ENCODE measurements at regions not wholly inside any gene's neighbourhood (a gene's known extent, or its start where the extent isn't known, plus 50 kb on each side); places are given as distances from the start of the nearest gene placed in this dataset.

DNA sequence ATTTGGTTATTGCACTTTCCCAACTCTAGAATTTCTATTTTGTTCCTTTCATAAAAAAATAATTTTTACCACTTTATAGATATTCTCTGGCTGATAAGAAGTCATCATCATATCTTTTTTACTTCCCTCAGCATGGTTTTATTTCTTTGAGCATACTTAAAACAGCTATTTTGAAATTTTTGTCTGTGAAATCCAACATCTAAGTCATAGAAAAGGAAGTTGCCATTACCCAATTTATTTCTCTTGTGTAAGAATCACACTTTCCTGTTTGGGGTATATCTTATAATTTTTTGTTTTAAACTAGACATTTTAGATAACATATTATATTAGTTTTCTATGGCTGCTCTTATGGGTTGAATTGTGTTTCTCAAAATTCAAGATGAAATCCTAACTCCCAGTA, 400.2 kb upstream of the OR4E1 start:
- Histone ChIP-seq H3K9me3 (peaks cover 0 to 12% of the 10 kb centered on the region in 2 donors), H3K36me3 (no peaks in the 10 kb centered on the region), H3K4me1 (no peaks in the 10 kb centered on the region), H3K27me3 (no peaks in the 10 kb centered on the region), H3K27ac (no peak overlapping the region), H3K4me3 (no peak overlapping the region)
- no peak for DNase-seq (ENCODE audit: low spot score in 2 of 2)
- intact Hi-C loops (cut with DNase I; ENCODE audit: low total_unique reads) = no loop called here
- TF ChIP-seq POLR2AphosphoS5 (IDR thresholded peaks at IDR 0.05) (no peak), POLR2A (IDR thresholded peaks at IDR 0.05) (no peak)
- TF ChIP-seq, protein P1, sequence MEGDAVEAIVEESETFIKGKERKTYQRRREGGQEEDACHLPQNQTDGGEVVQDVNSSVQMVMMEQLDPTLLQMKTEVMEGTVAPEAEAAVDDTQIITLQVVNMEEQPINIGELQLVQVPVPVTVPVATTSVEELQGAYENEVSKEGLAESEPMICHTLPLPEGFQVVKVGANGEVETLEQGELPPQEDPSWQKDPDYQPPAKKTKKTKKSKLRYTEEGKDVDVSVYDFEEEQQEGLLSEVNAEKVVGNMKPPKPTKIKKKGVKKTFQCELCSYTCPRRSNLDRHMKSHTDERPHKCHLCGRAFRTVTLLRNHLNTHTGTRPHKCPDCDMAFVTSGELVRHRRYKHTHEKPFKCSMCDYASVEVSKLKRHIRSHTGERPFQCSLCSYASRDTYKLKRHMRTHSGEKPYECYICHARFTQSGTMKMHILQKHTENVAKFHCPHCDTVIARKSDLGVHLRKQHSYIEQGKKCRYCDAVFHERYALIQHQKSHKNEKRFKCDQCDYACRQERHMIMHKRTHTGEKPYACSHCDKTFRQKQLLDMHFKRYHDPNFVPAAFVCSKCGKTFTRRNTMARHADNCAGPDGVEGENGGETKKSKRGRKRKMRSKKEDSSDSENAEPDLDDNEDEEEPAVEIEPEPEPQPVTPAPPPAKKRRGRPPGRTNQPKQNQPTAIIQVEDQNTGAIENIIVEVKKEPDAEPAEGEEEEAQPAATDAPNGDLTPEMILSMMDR (IDR thresholded peaks at IDR 0.05) = no peak

DNA sequence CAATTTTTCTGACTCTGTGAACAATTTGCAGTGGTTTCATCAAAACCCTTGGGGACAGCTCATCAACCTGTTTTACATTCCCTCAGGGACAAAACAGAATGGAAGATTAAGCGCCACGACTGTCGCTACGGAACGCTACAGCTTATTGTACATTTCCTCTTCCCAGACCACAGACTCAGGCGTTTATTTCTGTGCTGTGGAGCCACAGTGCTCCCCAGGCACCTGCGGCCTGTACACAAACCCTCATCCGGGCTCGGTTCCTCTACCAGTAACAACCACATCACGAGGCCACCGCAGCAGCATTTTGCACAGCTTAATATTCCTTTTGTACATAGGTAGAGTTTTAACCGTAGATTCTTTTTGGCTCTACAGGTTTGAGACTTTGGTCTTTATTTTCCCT, 397.4 kb upstream of the OR4E1 start:
- H3K4me3 ChIP-seq = no peak overlapping the region
- DNase-seq (ENCODE audit: low spot score in 2 of 2) = no peak
- H3K27me3 ChIP-seq = no peaks in the 10 kb centered on the region
- no peaks in the 10 kb centered on the region for H3K36me3 ChIP-seq
- H3K9me3 ChIP-seq = peaks cover 0 to 12% of the 10 kb centered on the region in 2 donors
- intact Hi-C loops (cut with DNase I; ENCODE audit: low total_unique reads) = no loop called here
- no peaks in the 10 kb centered on the region for H3K4me1 ChIP-seq
- TF ChIP-seq POLR2A (IDR thresholded peaks at IDR 0.05) (no peak), POLR2AphosphoS5 (IDR thresholded peaks at IDR 0.05) (no peak)
- TF ChIP-seq, protein P1 (IDR thresholded peaks at IDR 0.05) = no peak
- no peak overlapping the region for H3K27ac ChIP-seq

DNA sequence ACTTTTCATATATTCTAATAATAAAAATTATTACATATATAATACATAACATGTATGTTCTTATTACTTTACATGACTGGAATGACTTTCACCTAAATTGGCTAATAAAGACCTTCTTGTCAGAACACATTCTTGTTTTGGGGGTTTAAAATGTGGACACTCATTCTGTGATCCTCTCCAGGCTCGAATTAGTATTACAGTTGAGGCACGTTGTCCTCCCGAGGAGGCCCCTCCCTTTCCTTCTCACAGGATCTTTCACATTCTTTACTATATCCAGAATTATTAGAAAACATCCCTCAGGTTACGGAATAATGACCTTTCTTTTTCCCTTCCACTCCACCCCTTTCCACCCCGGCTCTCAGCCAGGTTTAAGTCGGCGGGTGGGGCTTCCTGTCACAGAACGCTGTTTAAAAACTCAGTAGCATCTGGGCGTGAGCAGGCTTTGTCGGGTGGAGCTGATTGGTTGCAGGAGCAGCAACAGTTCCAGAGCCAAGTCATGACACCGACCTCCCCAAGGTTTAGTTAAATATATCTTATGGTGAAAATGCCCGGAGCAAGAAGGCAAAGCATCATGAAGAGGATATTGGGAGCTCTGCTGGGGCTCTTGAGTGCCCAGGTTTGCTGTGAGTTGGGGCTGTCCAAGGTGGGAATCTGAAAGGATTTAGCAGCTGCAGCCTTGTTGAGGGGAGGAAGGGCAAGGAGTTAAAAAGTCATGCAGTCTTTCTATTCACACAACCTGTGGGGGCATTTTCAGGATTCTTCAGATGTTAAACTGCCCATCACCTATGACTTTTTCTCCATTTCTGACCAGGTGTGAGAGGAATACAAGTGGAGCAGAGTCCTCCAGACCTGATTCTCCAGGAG, 396.7 kb upstream of the OR4E1 start:
- Histone ChIP-seq H3K27me3 (no peaks in the 10 kb centered on the region), H3K4me1 (no peaks in the 10 kb centered on the region), H3K36me3 (no peaks in the 10 kb centered on the region), H3K4me3 (peak overlapping the region in 1 of 3 donors; percentile 4), H3K27ac (no peak overlapping the region), H3K9me3 (peaks cover 0 to 12% of the 10 kb centered on the region in 2 donors)
- TF ChIP-seq POLR2AphosphoS5 (IDR thresholded peaks at IDR 0.05) = no peak
- TF ChIP-seq POLR2A (IDR thresholded peaks at IDR 0.05) = no peak
- TF ChIP-seq, protein P1 (IDR thresholded peaks at IDR 0.05) = no peak
- intact Hi-C loops (cut with DNase I; ENCODE audit: low total_unique reads) = no loop called here
- DNase-seq (ENCODE audit: low spot score in 2 of 2) = no peak

DNA sequence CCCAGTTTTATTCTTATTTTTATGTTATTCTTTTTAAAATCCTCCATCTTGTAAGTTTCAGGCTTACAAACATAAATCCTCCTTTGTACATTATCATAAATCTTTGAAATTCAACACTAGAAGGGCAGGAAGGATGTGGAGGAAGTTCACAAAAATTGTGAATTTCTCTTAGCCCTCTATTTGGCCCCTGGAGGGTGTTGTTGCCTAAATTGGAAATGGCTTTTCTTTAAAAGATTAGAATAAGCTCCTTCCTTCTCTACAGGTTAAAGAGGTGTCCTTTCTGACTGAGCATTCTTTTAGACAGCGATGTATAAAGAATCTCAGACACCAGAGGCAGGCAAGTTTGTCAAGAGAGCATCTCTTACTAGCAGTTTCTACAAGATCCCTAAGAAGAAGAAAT, 391.7 kb upstream of the OR4E1 start:
- no peak overlapping the region for H3K27ac ChIP-seq

DNA sequence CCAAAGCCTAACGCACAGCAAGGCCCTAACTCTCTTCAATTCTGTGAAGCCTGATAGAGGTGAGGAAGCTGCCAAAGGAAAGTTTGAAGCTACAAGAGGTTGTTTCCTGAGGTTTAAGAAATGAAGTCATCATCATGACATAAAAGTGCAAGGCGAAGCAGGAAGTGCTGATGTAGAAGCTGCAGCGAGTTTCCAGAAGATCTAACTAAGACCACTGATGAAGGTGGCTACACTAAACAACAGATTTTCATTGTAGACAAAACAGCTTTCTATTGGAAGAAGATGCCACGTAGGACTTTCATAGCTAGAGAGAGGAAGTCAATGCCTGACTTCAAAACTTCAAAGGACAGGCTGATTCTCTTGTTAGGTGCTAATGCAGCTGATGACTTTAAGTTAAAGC, 385.6 kb upstream of the OR4E1 start:
- intact Hi-C loops (cut with DNase I; ENCODE audit: low total_unique reads) = no loop called here
- H3K27ac ChIP-seq = no peak overlapping the region

More for the DNA sequence above, 391.7 kb upstream of the OR4E1 start:
- intact Hi-C loops (cut with DNase I; ENCODE audit: low total_unique reads) = no loop called here
- H3K4me3 ChIP-seq = no peak overlapping the region
- no peaks in the 10 kb centered on the region for H3K36me3 ChIP-seq
- TF ChIP-seq, protein P1 (IDR thresholded peaks at IDR 0.05) = no peak
- TF ChIP-seq POLR2AphosphoS5 (IDR thresholded peaks at IDR 0.05) = no peak
- TF ChIP-seq POLR2A (IDR thresholded peaks at IDR 0.05) = no peak
- DNase-seq (ENCODE audit: low spot score in 2 of 2) = no peak
- H3K4me1 ChIP-seq = no peaks in the 10 kb centered on the region
- H3K27me3 ChIP-seq = no peaks in the 10 kb centered on the region
- no peaks in the 10 kb centered on the region for H3K9me3 ChIP-seq

More for the DNA sequence above, 385.6 kb upstream of the OR4E1 start:
- no peaks in the 10 kb centered on the region for H3K4me1 ChIP-seq
- no peak overlapping the region for H3K4me3 ChIP-seq
- H3K36me3 ChIP-seq = no peaks in the 10 kb centered on the region
- H3K27me3 ChIP-seq = no peaks in the 10 kb centered on the region
- DNase-seq (ENCODE audit: low spot score in 2 of 2) = no peak
- TF ChIP-seq POLR2A (IDR thresholded peaks at IDR 0.05) = no peak
- TF ChIP-seq, protein P1 (IDR thresholded peaks at IDR 0.05) = no peak
- TF ChIP-seq POLR2AphosphoS5 (IDR thresholded peaks at IDR 0.05) = no peak
- H3K9me3 ChIP-seq = peaks cover 0 to 4% of the 10 kb centered on the region in 2 donors
